HK-2 (cell line): ENCODE measurements at regions not wholly inside any gene's neighbourhood (a gene's known extent, or its start where the extent isn't known, plus 50 kb on each side); places are given as distances from the start of the nearest gene placed in this dataset.

Source experiments
- DNase-seq: peaks from one replicate; pipeline ENCODE4 v3.0.0-alpha.2; 2018; ENCODE audit not compliant: unreplicated experiment

GRCh38 chr18:68525091-68525490, 189.8 kb downstream of the TMX3 start:
- DNase-seq, result no peak

- no peak for DNase-seq
These were observed 194.4 kb downstream of the TMX3 start for GRCh38 chr18:68520406-68521075.

GRCh38 chr18:68519336-68519735, 195.6 kb downstream of the TMX3 start:
- DNase-seq, result no peak

DNA sequence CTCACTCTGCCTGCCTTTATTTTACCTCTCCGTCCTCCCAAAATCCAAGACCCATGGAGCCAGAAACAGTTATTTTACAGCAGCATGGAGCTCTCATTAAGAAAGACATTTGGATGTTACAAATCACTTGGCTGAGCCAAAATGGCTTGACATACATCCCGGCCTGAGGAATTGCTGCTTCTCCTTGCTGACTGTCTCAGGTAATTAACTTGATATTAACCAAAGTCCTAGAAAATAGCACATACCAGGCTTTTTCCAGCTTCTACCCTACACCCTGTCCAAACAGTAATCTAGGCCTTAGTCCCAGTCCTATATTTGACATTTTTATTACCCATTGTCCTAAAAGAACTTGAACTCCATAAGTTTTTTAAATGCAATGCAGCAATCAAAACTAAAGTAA, 205.0 kb downstream of the TMX3 start:
- DNase-seq, result no peak

- no peak for DNase-seq
These were observed 207.1 kb downstream of the TMX3 start for GRCh38 chr18:68507781-68508180.

GRCh38 chr18:68505178-68505574, 209.7 kb downstream of the TMX3 start:
- no peak for DNase-seq

DNA sequence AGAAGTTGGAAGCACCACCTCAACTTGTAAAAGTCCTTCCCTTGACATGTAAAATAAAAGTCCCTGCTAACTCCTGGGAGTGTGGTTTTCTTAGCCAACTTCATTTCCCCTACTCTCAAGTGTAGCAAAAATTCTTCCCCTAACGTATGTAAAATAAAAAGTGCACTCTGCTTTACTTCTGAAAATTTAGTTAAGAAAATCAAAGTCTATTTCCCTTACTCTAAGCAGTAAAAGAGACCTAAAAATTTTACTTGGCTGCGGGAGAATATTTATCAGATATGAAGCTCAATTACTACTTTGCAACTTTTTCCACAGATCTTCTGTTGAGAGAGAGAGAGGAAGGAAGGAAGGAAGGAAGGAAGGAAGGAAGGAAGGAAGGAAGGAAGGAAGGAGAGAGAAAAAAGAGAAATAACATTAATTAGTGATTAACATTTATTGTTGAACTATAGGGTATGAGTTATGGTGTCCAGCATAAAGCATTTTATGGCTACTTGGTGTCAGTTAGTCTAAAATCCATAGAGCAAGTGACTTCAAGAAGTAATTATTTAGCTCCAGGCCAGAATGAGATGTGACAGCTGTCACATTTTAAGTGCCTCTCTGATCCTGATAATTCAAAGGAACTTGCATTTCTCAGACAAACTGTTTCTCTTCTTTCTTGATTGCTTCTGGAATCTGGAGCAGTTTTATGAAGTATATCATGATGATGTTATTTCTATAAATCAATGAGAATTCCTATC, 210.3 kb downstream of the TMX3 start:
- DNase-seq, result no peak

DNA sequence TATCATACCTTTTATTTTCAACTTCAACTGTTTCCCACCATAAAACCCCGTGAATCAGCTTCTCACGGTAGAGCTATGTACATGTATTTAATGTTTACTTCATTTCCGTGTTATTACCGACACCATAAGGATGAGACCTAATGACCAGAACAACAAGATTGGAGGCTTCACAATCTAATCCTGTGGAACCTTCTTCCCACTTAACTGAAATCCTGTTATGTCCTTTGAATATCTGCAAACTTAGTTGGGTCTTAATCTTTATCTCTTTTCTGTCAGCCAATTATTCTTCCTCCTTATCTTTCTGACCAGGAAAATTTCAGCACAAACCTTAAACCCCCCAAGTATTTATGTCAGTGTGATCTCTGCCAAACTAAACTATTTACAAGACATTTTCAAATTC, 214.4 kb downstream of the TMX3 start:
- no peak for DNase-seq

- DNase-seq, result no peak
These were observed 215.8 kb downstream of the TMX3 start for GRCh38 chr18:68499141-68499540.

DNA sequence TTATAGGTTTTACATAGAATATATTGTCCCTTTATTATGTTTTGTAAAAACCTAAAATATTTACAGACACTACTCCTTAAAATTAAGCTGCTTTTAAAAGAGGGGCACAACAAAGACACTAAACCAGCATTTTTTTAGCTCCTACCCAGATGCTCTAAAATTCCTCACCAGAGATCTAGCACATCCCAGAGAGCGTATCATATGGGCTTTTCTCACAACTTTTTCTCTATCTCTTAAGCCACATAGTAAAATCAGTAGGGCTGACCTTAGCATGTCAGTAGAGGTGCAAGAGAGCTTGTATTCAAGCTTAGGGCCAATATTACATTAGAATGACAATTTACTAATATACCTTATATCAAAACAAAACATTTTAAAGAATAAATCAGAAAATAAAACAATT, 216.3 kb downstream of the TMX3 start:
- DNase-seq, result no peak

- DNase-seq, result no peak
These were observed 216.7 kb downstream of the TMX3 start for GRCh38 chr18:68498185-68498584.

DNA sequence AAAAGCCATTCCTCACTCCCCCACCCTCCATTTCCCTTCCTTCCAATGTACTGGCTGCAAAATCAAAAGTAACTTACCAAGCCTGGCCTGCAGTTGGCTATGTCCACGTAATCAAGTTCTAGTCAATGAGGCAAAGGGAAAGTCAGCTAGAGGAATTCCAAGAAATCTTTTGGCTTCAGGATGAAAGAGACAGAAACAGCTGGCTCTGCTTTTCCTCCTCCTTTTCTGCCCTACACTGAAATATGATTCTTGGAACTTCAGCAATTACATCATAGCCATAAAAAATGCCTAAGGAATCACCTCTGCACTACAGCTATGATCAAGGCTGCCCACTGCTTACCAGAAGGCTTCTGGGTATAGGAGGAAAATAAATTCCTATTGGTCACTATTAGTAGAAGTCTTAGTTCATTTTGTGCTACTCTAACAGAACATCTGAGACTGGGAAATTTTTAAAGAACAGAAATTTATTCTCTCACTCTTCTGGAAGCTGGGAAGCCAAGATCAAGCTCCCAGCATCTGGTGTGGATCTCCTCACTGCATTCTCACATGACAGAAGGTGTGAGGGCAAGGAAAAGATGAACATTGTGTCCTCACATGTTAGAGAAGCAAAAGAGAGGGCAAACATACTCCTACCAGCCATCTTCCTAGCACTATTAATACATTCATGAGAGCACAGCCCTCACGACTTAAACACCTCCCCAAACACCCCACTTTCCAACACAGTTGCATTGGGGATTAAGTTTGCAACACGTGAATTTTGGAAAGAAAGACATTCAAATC, 219.9 kb downstream of the TMX3 start:
- no peak for DNase-seq

GRCh38 chr18:68489013-68489792, 225.7 kb downstream of the TMX3 start:
- no peak for DNase-seq

GRCh38 chr18:68484241-68484640, 230.7 kb downstream of the TMX3 start:
- no peak for DNase-seq

- no peak for DNase-seq
These were observed 232.1 kb downstream of the TMX3 start for GRCh38 chr18:68482815-68483214.

GRCh38 chr18:68480196-68480595, 234.7 kb downstream of the TMX3 start:
- DNase-seq, result no peak

DNA sequence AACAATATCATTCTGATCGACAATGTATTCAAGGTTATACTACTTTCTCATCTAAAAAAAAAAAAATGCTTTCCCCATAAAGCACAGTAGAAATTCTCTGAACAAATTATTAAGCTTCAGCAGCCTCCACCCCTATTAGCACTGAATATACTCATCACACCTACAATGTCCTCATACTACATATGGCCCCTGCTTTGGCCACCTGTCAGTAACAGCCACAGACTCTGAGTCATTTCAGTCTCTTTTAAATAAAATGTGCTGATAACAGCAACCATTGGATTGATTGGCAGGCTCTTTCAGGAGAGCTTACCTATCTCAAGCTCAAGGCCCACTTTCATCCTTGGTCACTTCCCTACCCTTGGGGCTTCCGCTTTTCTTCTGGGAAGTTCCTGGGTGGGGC, 236.7 kb downstream of the TMX3 start:
- DNase-seq, result no peak

DNA sequence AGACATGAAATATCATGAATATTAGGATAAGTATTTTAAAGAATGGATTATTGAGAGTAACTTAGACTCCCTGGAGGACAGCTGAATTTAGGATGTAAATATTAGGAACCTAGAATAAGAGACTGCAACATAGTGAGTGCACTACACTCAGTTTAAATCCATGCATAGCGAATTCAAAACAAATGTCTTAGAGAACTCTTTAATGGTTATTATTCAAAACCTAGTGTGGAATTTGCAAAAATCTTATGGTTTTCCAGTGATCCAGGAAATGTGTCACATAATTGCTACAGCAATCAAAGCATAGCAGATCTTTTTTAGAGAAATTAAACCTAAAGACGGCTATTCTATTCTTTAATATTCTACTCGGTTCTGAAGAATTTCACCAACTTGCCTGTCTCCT, 239.0 kb downstream of the TMX3 start:
- no peak for DNase-seq

DNA sequence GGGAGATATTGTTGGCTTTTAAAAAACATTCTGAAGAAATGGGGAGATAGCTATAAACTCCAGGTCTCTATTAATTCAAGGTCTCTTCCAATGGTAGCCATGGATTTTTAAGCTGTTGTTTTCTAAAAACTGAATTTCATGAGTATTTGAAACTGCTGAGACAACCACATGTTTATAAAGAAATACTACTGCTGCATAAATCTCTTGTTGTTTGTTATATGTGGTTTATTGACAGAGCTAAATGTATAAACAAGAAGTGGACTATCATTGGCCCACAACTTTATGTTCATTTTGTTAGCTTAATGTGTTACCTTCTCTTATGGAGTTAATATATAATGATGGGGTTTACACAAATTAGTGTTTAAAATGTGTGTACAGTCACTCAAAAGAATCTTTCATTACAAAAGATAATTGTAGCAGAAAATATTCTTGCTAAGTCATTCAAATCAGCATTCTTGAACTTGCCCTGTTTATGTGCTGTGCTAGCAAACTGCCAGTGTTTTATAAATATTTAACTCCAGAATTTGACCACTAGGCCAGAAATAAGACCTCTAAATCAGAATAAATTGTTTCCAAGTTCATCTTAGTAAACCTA, 242.1 kb downstream of the TMX3 start:
- no peak for DNase-seq

GRCh38 chr18:68469049-68469625, 245.8 kb downstream of the TMX3 start:
- DNase-seq, result no peak

DNA sequence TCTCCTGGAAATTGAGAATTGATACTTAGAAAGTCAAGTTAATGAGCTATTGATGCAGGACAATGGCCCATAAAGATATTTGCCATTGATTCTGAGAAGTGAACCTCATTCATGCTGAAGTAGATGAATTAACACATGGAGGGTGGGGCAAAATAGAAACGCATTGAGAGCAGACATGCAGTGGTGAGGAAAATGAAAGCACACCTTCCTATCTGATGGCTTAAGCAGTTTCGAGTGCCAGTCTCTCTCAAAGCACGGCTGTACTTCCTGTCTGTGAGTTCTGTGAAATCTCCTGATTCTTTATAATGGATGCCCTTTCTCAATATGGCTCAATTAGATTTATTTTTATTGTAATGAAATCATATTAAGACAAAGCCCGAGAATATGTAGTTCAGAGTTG, 247.0 kb downstream of the TMX3 start:
- DNase-seq, result no peak
